GM12865 (cell line): ENCODE measurements at regions not wholly inside any gene's neighbourhood (a gene's known extent, or its start where the extent isn't known, plus 50 kb on each side); places are given as distances from the start of the nearest gene placed in this dataset.
"Not testable (repeated sequence)": the region's sequence is repeated elsewhere in the genome, so short reads cannot be mapped to it uniquely, and the experiment has no call there.

ENCODE experiments used
- DNase-seq: peaks from one replicate; pipeline ENCODE4 v3.0.0; 2010; ENCODE audit warnings: low read depth
- H3K4me3 ChIP-seq: 2 replicates; pipeline ENCODE4 v1.5.1; 2011; ENCODE audit warnings: mild to moderate bottlenecking, low read depth, low read length, control low read depth
- CTCF ChIP-seq: IDR thresholded peaks from 2 replicates; pipeline ENCODE4 v1.5.1; 2011; ENCODE audit warnings: low read length, control low read depth, low read depth, inconsistent platforms; ENCODE audit not compliant: insufficient read depth; ENCODE audit errors: missing control alignments

- DNase-seq = peak; percentile 40
- no peak for TF ChIP-seq CTCF
- H3K4me3 ChIP-seq = peak overlapping the region; percentile 48
These were observed 170.2 kb downstream of the BRD1 start for GRCh38 chr22:49657275-49657973.

GRCh38 chr22:49656883-49657274 is 170.8 kb downstream of the BRD1 start:
- not testable (repeated sequence) for DNase-seq

GRCh38 chr22:49656291-49656851 is 171.3 kb downstream of the BRD1 start:
- peak overlapping the region; percentile 48 for H3K4me3 ChIP-seq
- no peak for DNase-seq
- TF ChIP-seq CTCF = no peak

More at GRCh38 chr22:49656883-49657274, 170.8 kb downstream of the BRD1 start:
- peak overlapping the region; percentile 48 for H3K4me3 ChIP-seq

GRCh38 chr22:49655168-49655812 is 172.4 kb downstream of the BRD1 start:
- no peak overlapping the region for H3K4me3 ChIP-seq
- no peak for TF ChIP-seq CTCF
- DNase-seq = no peak

GRCh38 chr22:49650336-49651241 is 177.1 kb downstream of the BRD1 start:
- no peak for DNase-seq
- H3K4me3 ChIP-seq = no peak overlapping the region
- no peak for TF ChIP-seq CTCF

GRCh38 chr22:49649166-49650068 is 178.3 kb downstream of the BRD1 start:
- TF ChIP-seq CTCF = no peak
- DNase-seq = no peak
- no peak overlapping the region for H3K4me3 ChIP-seq
